Mucosa of descending colon (tissue), 3 donors: ENCODE measurements at regions not wholly inside any gene's neighbourhood (a gene's known extent, or its start where the extent isn't known, plus 50 kb on each side); places are given as distances from the start of the nearest gene placed in this dataset.

Experiments used
- ATAC-seq: fragments of 200-7000 bp; cut with Tn5 transposase; one replicate; pipeline ENCODE4 v1.9.1; 2020; ENCODE audit warnings: mild to moderate bottlenecking, moderate library complexity
- DNase-seq, 3 donors: peaks; one replicate each; pipeline ENCODE4 v3.0.0-alpha.2; 2020
- H3K36me3 ChIP-seq: fragments of 200-600 bp; one replicate; pipeline ENCODE4 v1.8.0; 2021; ENCODE audit warnings: low read depth, mild to moderate bottlenecking
- H3K4me1 ChIP-seq: fragments of 200-600 bp; one replicate; pipeline ENCODE4 v1.8.0; 2021; ENCODE audit warnings: low read depth, mild to moderate bottlenecking
- H3K4me3 ChIP-seq: fragments of 200-600 bp; one replicate; pipeline ENCODE4 v1.8.0; 2021; ENCODE audit warnings: mild to moderate bottlenecking
- H3K9me3 ChIP-seq: fragments of 200-600 bp; one replicate; pipeline ENCODE4 v1.8.0; 2021; ENCODE audit warnings: mild to moderate bottlenecking
- CTCF ChIP-seq: fragments of 200-600 bp; IDR thresholded peaks from one replicate; pipeline ENCODE4 v1.8.0; 2022; ENCODE audit warnings: antibody characterized with exemption, mild to moderate bottlenecking
- intact Hi-C, 2 donors: fragments of 100-400 bp; cut with DNase I in 1 of 2; cut with micrococcal nuclease in 1 of 2; formaldehyde crosslinking; loops; one replicate each; pipeline versions ENCODE4 v1.11.0 to v1.11.1; 2022; cut with DNase I, micrococcal nuclease
- donor health status: DM: no; HTN: no; CAD: no; lungs with moderate emphysema.
- donor health status: DM: no; HTN: no; CAD: no.
- donor health status: DM: no; HTN: yes; CAD: no.

DNA sequence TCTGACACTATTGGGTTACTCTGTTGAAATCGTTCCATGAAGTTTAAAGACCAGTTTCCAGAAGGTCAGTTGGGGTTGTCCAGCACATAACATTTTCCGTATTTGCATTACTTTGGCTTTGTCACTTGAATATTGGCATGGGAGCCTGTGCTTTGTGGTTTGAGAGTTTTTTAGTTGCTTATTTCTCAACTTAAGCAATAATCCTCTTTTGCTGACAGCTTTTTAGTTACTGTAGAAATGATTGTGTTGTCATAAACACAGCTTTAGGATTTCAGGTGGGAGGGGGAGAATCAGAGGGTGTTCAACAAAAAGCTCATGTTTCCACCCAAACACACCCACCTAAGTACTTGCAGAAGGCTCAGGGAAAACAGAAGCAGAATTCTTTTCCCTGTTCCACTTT is 210.7 kb upstream of the TLL1 start:
- ATAC-seq (no peak), DNase-seq (no peak)
- no peaks in the 10 kb centered on the region for H3K4me1 ChIP-seq
- no peak overlapping the region for H3K4me3 ChIP-seq
- no peaks in the 10 kb centered on the region for H3K9me3 ChIP-seq
- intact Hi-C loops = no loop called here
- TF ChIP-seq CTCF = no peak
- no peaks in the 10 kb centered on the region for H3K36me3 ChIP-seq

DNA sequence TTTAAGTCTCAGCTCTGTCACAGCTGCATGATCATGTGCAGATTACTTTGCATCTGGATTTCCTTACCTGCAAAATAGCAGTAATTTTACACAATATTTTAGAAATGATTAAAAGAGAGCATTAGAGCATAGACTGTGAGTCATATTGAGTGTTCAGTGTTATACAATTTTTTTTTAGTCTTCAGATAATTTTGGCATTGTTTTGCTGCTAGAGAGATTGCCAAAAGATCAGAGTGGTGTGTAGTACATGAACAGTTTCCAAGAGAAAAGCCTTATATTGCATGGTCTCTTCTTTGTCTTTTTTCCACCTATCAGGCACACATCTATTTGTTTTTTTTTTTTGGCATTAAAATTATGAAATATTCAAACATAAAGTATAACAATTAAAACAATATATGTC is 209.6 kb upstream of the TLL1 start:
- intact Hi-C loops = no loop called here
- H3K36me3 ChIP-seq = no peaks in the 10 kb centered on the region
- no peaks in the 10 kb centered on the region for H3K9me3 ChIP-seq
- TF ChIP-seq CTCF = no peak
- DNase-seq = no peak
- no peak overlapping the region for H3K4me3 ChIP-seq
- H3K4me1 ChIP-seq = no peaks in the 10 kb centered on the region
- no peak for ATAC-seq

DNA sequence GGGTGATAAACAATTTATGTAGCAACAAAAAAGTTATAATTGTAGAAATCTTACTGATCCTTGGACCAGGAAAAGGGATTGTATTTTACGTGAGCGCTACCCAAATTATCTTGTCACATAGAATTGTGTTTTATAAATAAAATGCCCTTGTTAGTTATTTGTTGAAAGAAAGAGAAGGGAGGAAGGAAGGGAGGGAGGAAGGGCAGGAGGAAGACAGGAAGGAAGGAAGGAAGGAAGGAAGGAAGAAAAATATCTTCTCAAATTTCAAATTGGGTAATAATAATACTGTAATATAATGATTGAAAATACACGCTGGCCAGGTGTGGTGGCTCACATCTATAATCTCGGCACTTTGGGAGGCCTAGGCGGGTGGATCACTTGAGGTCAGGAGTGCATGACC is 206.2 kb upstream of the TLL1 start:
- TF ChIP-seq CTCF = no peak
- intact Hi-C loops = no loop called here
- no peak for ATAC-seq
- no peaks in the 10 kb centered on the region for H3K9me3 ChIP-seq
- DNase-seq = no peak
- H3K4me1 ChIP-seq = no peaks in the 10 kb centered on the region
- no peak overlapping the region for H3K4me3 ChIP-seq
- H3K36me3 ChIP-seq = no peaks in the 10 kb centered on the region

GRCh38 chr4:165667969-165668368 is 205.1 kb upstream of the TLL1 start:
- DNase-seq (no peak), ATAC-seq (no peak)
- Histone ChIP-seq H3K9me3 (no peaks in the 10 kb centered on the region), H3K4me3 (no peak overlapping the region), H3K36me3 (no peaks in the 10 kb centered on the region), H3K4me1 (no peaks in the 10 kb centered on the region)
- intact Hi-C loops = no loop called here
- TF ChIP-seq CTCF = no peak

- no peak for TF ChIP-seq CTCF
- intact Hi-C loops = no loop called here
- Histone ChIP-seq H3K9me3 (no peaks in the 10 kb centered on the region), H3K36me3 (no peaks in the 10 kb centered on the region), H3K4me3 (no peak overlapping the region), H3K4me1 (no peaks in the 10 kb centered on the region)
- no peak for ATAC-seq
- no peak for DNase-seq
These were observed 204.3 kb upstream of the TLL1 start for GRCh38 chr4:165668694-165669093.

GRCh38 chr4:165677081-165677480 is 196.0 kb upstream of the TLL1 start:
- no peaks in the 10 kb centered on the region for H3K4me1 ChIP-seq
- no peaks in the 10 kb centered on the region for H3K9me3 ChIP-seq
- ATAC-seq (no peak), DNase-seq (no peak)
- no peaks in the 10 kb centered on the region for H3K36me3 ChIP-seq
- no peak for TF ChIP-seq CTCF
- H3K4me3 ChIP-seq = no peak overlapping the region
- intact Hi-C loops = no loop called here
